ENCODE measurements at regions not wholly inside any gene's neighbourhood (a gene's known extent, or its start where the extent isn't known, plus 50 kb on each side); places are given as distances from the start of the nearest gene placed in this dataset.

- TF ChIP-seq CTCF (IDR thresholded peaks at IDR 0.05) (no peak), POLR2A (IDR thresholded peaks at IDR 0.05) (no peak), EP300 (IDR thresholded peaks at IDR 0.05; ENCODE audit: low read depth) (no peak), POLR2AphosphoS5 (IDR thresholded peaks at IDR 0.05) (no peak)
Observed at GRCh38 chr12:32048791-32049190, 57.9 kb upstream of the BICD1 start.
